HUES6 (cell line): ENCODE measurements at regions not wholly inside any gene's neighbourhood (a gene's known extent, or its start where the extent isn't known, plus 50 kb on each side); places are given as distances from the start of the nearest gene placed in this dataset.

Source experiments
- H3K27ac ChIP-seq: 2 replicates; pipeline ENCODE4 v1.7.0; 2013; ENCODE audit warnings: low read depth, mild to moderate bottlenecking, low read length, inconsistent platforms
- H3K27me3 ChIP-seq: 2 replicates; pipeline ENCODE4 v1.6.1; 2013; ENCODE audit warnings: low read length; ENCODE audit not compliant: control insufficient read depth, insufficient read depth
- H3K36me3 ChIP-seq: 2 replicates; pipeline ENCODE4 v1.6.1; 2013; ENCODE audit warnings: low read length; ENCODE audit not compliant: control insufficient read depth, insufficient read depth
- H3K4me1 ChIP-seq: 2 replicates; pipeline ENCODE4 v1.6.1; 2013; ENCODE audit warnings: low read length; ENCODE audit not compliant: control insufficient read depth, insufficient read depth
- H3K4me3 ChIP-seq: 2 replicates; pipeline ENCODE4 v1.5.1; 2013; ENCODE audit warnings: low read depth, low read length
- H3K9ac ChIP-seq: one replicate; pipeline ENCODE4 v1.6.1; 2013; ENCODE audit warnings: mild to moderate bottlenecking, low read length
- H3K9me3 ChIP-seq: 2 replicates; pipeline ENCODE4 v1.6.1; 2013; ENCODE audit warnings: low read depth, low read length; ENCODE audit not compliant: control insufficient read depth, insufficient read depth

GRCh38 chr9:87283585-87283984 is 214.1 kb upstream of the DAPK1 start:
- Histone ChIP-seq H3K9me3 (no peaks in the 10 kb centered on the region), H3K27ac (no peak overlapping the region), H3K27me3 (no peaks in the 10 kb centered on the region), H3K36me3 (no peaks in the 10 kb centered on the region), H3K9ac (no peak overlapping the region), H3K4me3 (no peak overlapping the region), H3K4me1 (no peaks in the 10 kb centered on the region)

GRCh38 chr9:87285183-87285850 is 212.3 kb upstream of the DAPK1 start:
- H3K36me3 ChIP-seq: no peaks in the 10 kb centered on the region
- no peaks in the 10 kb centered on the region for H3K9me3 ChIP-seq
- no peak overlapping the region for H3K27ac ChIP-seq
- H3K27me3 ChIP-seq: no peaks in the 10 kb centered on the region
- no peak overlapping the region for H3K4me3 ChIP-seq
- no peak overlapping the region for H3K9ac ChIP-seq
- no peaks in the 10 kb centered on the region for H3K4me1 ChIP-seq

GRCh38 chr9:87286506-87286905 is 211.2 kb upstream of the DAPK1 start:
- Histone ChIP-seq H3K36me3 (no peaks in the 10 kb centered on the region), H3K9ac (no peak overlapping the region), H3K9me3 (no peaks in the 10 kb centered on the region), H3K4me3 (no peak overlapping the region), H3K27ac (no peak overlapping the region), H3K4me1 (no peaks in the 10 kb centered on the region), H3K27me3 (no peaks in the 10 kb centered on the region)

- peaks cover 5% of the 10 kb centered on the region for H3K9me3 ChIP-seq
- H3K27ac ChIP-seq: no peak overlapping the region
- no peaks in the 10 kb centered on the region for H3K27me3 ChIP-seq
- H3K4me1 ChIP-seq: no peaks in the 10 kb centered on the region
- no peak overlapping the region for H3K9ac ChIP-seq
- no peaks in the 10 kb centered on the region; the same call in 1 of the 2 replicates for H3K36me3 ChIP-seq
- H3K4me3 ChIP-seq: no peak overlapping the region
Observed at GRCh38 chr9:87290241-87291052, 207.2 kb upstream of the DAPK1 start.

GRCh38 chr9:87292449-87293191 is 205.0 kb upstream of the DAPK1 start:
- H3K4me1 ChIP-seq: no peaks in the 10 kb centered on the region
- no peak overlapping the region for H3K4me3 ChIP-seq
- no peak overlapping the region for H3K9ac ChIP-seq
- H3K27me3 ChIP-seq: no peaks in the 10 kb centered on the region
- no peaks in the 10 kb centered on the region; the same call in 1 of the 2 replicates for H3K36me3 ChIP-seq
- H3K27ac ChIP-seq: no peak overlapping the region
- H3K9me3 ChIP-seq: peaks cover 5% of the 10 kb centered on the region

GRCh38 chr9:87294126-87294525 is 203.5 kb upstream of the DAPK1 start:
- peaks cover 5% of the 10 kb centered on the region for H3K9me3 ChIP-seq
- no peak overlapping the region for H3K4me3 ChIP-seq
- H3K9ac ChIP-seq: no peak overlapping the region
- no peaks in the 10 kb centered on the region for H3K27me3 ChIP-seq
- no peak overlapping the region for H3K27ac ChIP-seq
- no peaks in the 10 kb centered on the region; the same call in 1 of the 2 replicates for H3K36me3 ChIP-seq
- H3K4me1 ChIP-seq: no peaks in the 10 kb centered on the region

GRCh38 chr9:87300915-87301314 is 196.8 kb upstream of the DAPK1 start:
- no peaks in the 10 kb centered on the region for H3K4me1 ChIP-seq
- H3K36me3 ChIP-seq: no peaks in the 10 kb centered on the region
- no peak overlapping the region for H3K27ac ChIP-seq
- no peaks in the 10 kb centered on the region for H3K27me3 ChIP-seq
- no peaks in the 10 kb centered on the region for H3K9me3 ChIP-seq
- no peak overlapping the region for H3K9ac ChIP-seq
- H3K4me3 ChIP-seq: no peak overlapping the region

GRCh38 chr9:87301371-87301770 is 196.3 kb upstream of the DAPK1 start:
- no peak overlapping the region for H3K9ac ChIP-seq
- no peak overlapping the region for H3K27ac ChIP-seq
- no peaks in the 10 kb centered on the region for H3K9me3 ChIP-seq
- no peaks in the 10 kb centered on the region for H3K36me3 ChIP-seq
- no peak overlapping the region for H3K4me3 ChIP-seq
- no peaks in the 10 kb centered on the region for H3K27me3 ChIP-seq
- H3K4me1 ChIP-seq: no peaks in the 10 kb centered on the region

GRCh38 chr9:87305151-87305550 is 192.5 kb upstream of the DAPK1 start:
- Histone ChIP-seq H3K36me3 (no peaks in the 10 kb centered on the region), H3K9me3 (no peaks in the 10 kb centered on the region), H3K27me3 (no peaks in the 10 kb centered on the region), H3K4me3 (no peak overlapping the region), H3K27ac (no peak overlapping the region), H3K4me1 (no peaks in the 10 kb centered on the region), H3K9ac (no peak overlapping the region)

- Histone ChIP-seq H3K4me1 (no peaks in the 10 kb centered on the region), H3K9ac (no peak overlapping the region), H3K36me3 (no peaks in the 10 kb centered on the region), H3K27ac (no peak overlapping the region), H3K27me3 (no peaks in the 10 kb centered on the region), H3K4me3 (no peak overlapping the region), H3K9me3 (no peaks in the 10 kb centered on the region)
Observed at GRCh38 chr9:87306006-87306405, 191.7 kb upstream of the DAPK1 start.

- no peak overlapping the region for H3K27ac ChIP-seq
- no peak overlapping the region for H3K9ac ChIP-seq
- no peak overlapping the region for H3K4me3 ChIP-seq
- H3K27me3 ChIP-seq: no peaks in the 10 kb centered on the region
- H3K9me3 ChIP-seq: no peaks in the 10 kb centered on the region
- H3K4me1 ChIP-seq: no peaks in the 10 kb centered on the region
- no peaks in the 10 kb centered on the region for H3K36me3 ChIP-seq
Observed at GRCh38 chr9:87307848-87308247, 189.8 kb upstream of the DAPK1 start.
